ENCODE measurements at regions not wholly inside any gene's neighbourhood (a gene's known extent, or its start where the extent isn't known, plus 50 kb on each side); places are given as distances from the start of the nearest gene placed in this dataset.

- Histone ChIP-seq H3K4me3 (ENCODE audit: low read length) (no peak overlapping the region), H3K27ac (ENCODE audit: low read length) (no peak overlapping the region), H3K36me3 (ENCODE audit: insufficient read depth, low read length) (no peaks in the 10 kb centered on the region), H4K20me1 (ENCODE audit: insufficient read depth) (no peaks in the 10 kb centered on the region), H2AFZ (ENCODE audit: low read depth, low read length) (no peak overlapping the region), H3K9me2 (ENCODE audit: insufficient read depth, low read length) (no peaks in the 10 kb centered on the region), H3K27me3 (ENCODE audit: insufficient read depth, low read depth, low read length) (no peaks in the 10 kb centered on the region), H3K4me2 (ENCODE audit: low read length) (no peak overlapping the region), H3F3A (ENCODE audit: insufficient read depth, low read length, poor library complexity, severe bottlenecking) (no peaks in the 10 kb centered on the region), H3K9me3 (ENCODE audit: low read length) (no peaks in the 10 kb centered on the region), H3K9ac (ENCODE audit: low read length) (no peak overlapping the region), H3K79me2 (replicated peaks; ENCODE audit: insufficient read depth, low read length) (no peaks in the 10 kb centered on the region)
- TF ChIP-seq EP300 (conservative IDR thresholded peaks at IDR 0.05; ENCODE audit: poor library complexity, severe bottlenecking): no peak
- no peak for TF ChIP-seq TAF1 (IDR thresholded peaks at IDR 0.05; ENCODE audit: low read depth)
- TF ChIP-seq CTCF (IDR thresholded peaks at IDR 0.05; ENCODE audit: poor library complexity, severe bottlenecking): no peak
- TF ChIP-seq MXI1 (conservative IDR thresholded peaks at IDR 0.05; ENCODE audit: poor library complexity, severe bottlenecking): no peak
- no peak for TF ChIP-seq EZH2 (IDR thresholded peaks at IDR 0.05; ENCODE audit: borderline replicate concordance, insufficient read depth, low read length, poor library complexity, severe bottlenecking)
- no peak for TF ChIP-seq SMC3 (conservative IDR thresholded peaks at IDR 0.05; ENCODE audit: poor library complexity)
- TF ChIP-seq POLR2AphosphoS5 (IDR thresholded peaks at IDR 0.05): no peak
- no peak for TF ChIP-seq REST (IDR thresholded peaks at IDR 0.05; ENCODE audit: borderline replicate concordance)
- no peak for TF ChIP-seq RAD21 (conservative IDR thresholded peaks at IDR 0.05)
These were observed 725.8 kb upstream of the KIRREL3 start for GRCh38 chr11:127726367-127726766.

- Histone ChIP-seq H3K4me3 (ENCODE audit: low read length) (no peak overlapping the region), H3K27me3 (ENCODE audit: insufficient read depth, low read depth, low read length) (no peaks in the 10 kb centered on the region), H4K20me1 (ENCODE audit: insufficient read depth) (no peaks in the 10 kb centered on the region), H3K27ac (ENCODE audit: low read length) (no peak overlapping the region), H3K79me2 (replicated peaks; ENCODE audit: insufficient read depth, low read length) (no peaks in the 10 kb centered on the region), H2AFZ (ENCODE audit: low read depth, low read length) (no peak overlapping the region), H3K9me3 (ENCODE audit: low read length) (no peaks in the 10 kb centered on the region), H3K36me3 (ENCODE audit: insufficient read depth, low read length) (no peaks in the 10 kb centered on the region), H3F3A (ENCODE audit: insufficient read depth, low read length, poor library complexity, severe bottlenecking) (no peaks in the 10 kb centered on the region), H3K9ac (ENCODE audit: low read length) (no peak overlapping the region), H3K9me2 (ENCODE audit: insufficient read depth, low read length) (no peaks in the 10 kb centered on the region), H3K4me2 (ENCODE audit: low read length) (no peak overlapping the region)
- TF ChIP-seq RAD21 (conservative IDR thresholded peaks at IDR 0.05) (no peak), EZH2 (IDR thresholded peaks at IDR 0.05; ENCODE audit: borderline replicate concordance, insufficient read depth, low read length, poor library complexity, severe bottlenecking) (no peak), MXI1 (conservative IDR thresholded peaks at IDR 0.05; ENCODE audit: poor library complexity, severe bottlenecking) (no peak), REST (IDR thresholded peaks at IDR 0.05; ENCODE audit: borderline replicate concordance) (no peak), EP300 (conservative IDR thresholded peaks at IDR 0.05; ENCODE audit: poor library complexity, severe bottlenecking) (no peak)
These were observed 723.1 kb upstream of the KIRREL3 start for GRCh38 chr11:127723714-127724113.
